WTC11 (cell line): ENCODE measurements at regions not wholly inside any gene's neighbourhood (a gene's known extent, or its start where the extent isn't known, plus 50 kb on each side); places are given as distances from the start of the nearest gene placed in this dataset.

Experiments used
- CBFB ChIP-seq: sonication (generic); formaldehyde crosslinking; IDR thresholded peaks from 2 replicates; pipeline ENCODE4 v1.8.1; 2022; ENCODE audit warnings: mild to moderate bottlenecking, low read depth, missing genetic modification reagents
- MXD4 ChIP-seq: fragments of 250-450 bp; sonication (Bioruptor Pico); IDR thresholded peaks from 2 replicates; pipeline ENCODE4 v1.8.0; 2021; ENCODE audit warnings: mild to moderate bottlenecking, moderate library complexity, borderline replicate concordance
- TCF7 ChIP-seq: sonication (generic); formaldehyde crosslinking; IDR thresholded peaks from 2 replicates; pipeline ENCODE4 v1.8.0; 2022; ENCODE audit warnings: mild to moderate bottlenecking, low read depth, missing genetic modification reagents, moderate library complexity
- ZNF232 ChIP-seq: sonication (generic); formaldehyde crosslinking; IDR thresholded peaks from 2 replicates; pipeline ENCODE4 v1.8.0; 2022; ENCODE audit warnings: mild to moderate bottlenecking, missing genetic modification reagents
- TF ChIP-seq, protein P1 (sequence below): sonication (generic); formaldehyde crosslinking; IDR thresholded peaks from 2 replicates; pipeline ENCODE4 v1.8.0; 2022; ENCODE audit warnings: mild to moderate bottlenecking, missing genetic modification reagents
- TF ChIP-seq, protein P2 (sequence below): fragments of 200-600 bp; IDR thresholded peaks from 2 replicates; pipeline ENCODE4 v1.8.0; 2022; ENCODE audit warnings: antibody characterized with exemption

DNA sequence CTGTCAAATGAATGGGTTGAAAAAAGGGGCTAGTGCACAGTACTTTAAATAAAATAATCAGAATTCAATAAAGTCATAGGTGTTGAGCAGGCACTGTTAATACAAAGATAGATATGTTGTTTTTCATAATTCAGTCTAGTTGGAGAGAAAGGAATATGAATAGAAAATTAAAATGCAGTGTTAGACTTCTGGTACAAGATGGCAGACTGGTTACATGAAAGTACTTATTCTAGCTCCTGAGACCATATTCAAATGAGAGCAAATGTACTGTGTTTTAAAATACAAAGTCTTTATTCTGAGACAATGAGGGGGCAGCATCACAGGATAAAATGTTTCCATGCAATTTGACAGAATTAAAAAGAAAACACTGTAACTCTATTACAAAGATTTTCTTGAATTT is 542.1 kb downstream of the COL11A1 start:
- TF ChIP-seq, protein P1, sequence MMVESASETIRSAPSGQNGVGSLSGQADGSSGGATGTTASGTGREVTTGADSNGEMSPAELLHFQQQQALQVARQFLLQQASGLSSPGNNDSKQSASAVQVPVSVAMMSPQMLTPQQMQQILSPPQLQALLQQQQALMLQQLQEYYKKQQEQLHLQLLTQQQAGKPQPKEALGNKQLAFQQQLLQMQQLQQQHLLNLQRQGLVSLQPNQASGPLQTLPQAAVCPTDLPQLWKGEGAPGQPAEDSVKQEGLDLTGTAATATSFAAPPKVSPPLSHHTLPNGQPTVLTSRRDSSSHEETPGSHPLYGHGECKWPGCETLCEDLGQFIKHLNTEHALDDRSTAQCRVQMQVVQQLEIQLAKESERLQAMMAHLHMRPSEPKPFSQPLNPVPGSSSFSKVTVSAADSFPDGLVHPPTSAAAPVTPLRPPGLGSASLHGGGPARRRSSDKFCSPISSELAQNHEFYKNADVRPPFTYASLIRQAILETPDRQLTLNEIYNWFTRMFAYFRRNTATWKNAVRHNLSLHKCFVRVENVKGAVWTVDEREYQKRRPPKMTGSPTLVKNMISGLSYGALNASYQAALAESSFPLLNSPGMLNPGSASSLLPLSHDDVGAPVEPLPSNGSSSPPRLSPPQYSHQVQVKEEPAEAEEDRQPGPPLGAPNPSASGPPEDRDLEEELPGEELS (CRISPR knock-in tag) = no peak
- TF ChIP-seq, protein P2, sequence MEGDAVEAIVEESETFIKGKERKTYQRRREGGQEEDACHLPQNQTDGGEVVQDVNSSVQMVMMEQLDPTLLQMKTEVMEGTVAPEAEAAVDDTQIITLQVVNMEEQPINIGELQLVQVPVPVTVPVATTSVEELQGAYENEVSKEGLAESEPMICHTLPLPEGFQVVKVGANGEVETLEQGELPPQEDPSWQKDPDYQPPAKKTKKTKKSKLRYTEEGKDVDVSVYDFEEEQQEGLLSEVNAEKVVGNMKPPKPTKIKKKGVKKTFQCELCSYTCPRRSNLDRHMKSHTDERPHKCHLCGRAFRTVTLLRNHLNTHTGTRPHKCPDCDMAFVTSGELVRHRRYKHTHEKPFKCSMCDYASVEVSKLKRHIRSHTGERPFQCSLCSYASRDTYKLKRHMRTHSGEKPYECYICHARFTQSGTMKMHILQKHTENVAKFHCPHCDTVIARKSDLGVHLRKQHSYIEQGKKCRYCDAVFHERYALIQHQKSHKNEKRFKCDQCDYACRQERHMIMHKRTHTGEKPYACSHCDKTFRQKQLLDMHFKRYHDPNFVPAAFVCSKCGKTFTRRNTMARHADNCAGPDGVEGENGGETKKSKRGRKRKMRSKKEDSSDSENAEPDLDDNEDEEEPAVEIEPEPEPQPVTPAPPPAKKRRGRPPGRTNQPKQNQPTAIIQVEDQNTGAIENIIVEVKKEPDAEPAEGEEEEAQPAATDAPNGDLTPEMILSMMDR = no peak
- TF ChIP-seq ZNF232 (CRISPR knock-in tag) = no peak
- no peak for TF ChIP-seq MXD4 (CRISPR knock-in tag)
- no peak for TF ChIP-seq CBFB (CRISPR knock-in tag)
- TF ChIP-seq TCF7 = no peak
